Upper lobe of left lung (tissue), 6 donors: ENCODE measurements at regions not wholly inside any gene's neighbourhood (a gene's known extent, or its start where the extent isn't known, plus 50 kb on each side); places are given as distances from the start of the nearest gene placed in this dataset.

Experiments used
- ATAC-seq, 2 donors: fragments of 200-7000 bp; cut with Tn5 transposase; one replicate each; pipeline ENCODE4 v1.9.1; 2022; ENCODE audit warnings: mild to moderate bottlenecking in 2 of 2, moderate library complexity in 2 of 2; ENCODE audit not compliant: low FRiP score in 2 of 2
- DNase-seq, 2 donors: peaks; one replicate each; pipeline ENCODE4 v3.0.0-alpha.2; 2019 to 2020
- H3K27ac ChIP-seq, 4 donors: fragments of 200-600 bp; sonication (generic); one replicate each; pipeline ENCODE4 v1.5.1; 2016 to 2019
- H3K27me3 ChIP-seq, 4 donors: fragments of 200-600 bp; sonication (generic); one replicate each; pipeline ENCODE4 v1.5.1; 2017 to 2019
- H3K36me3 ChIP-seq, 4 donors: fragments of 200-600 bp; sonication (generic); one replicate each; pipeline ENCODE4 v1.5.1; 2016 to 2019
- H3K4me1 ChIP-seq, 4 donors: fragments of 200-600 bp; sonication (generic); one replicate each; pipeline ENCODE4 v1.5.1; 2018 to 2019
- H3K4me3 ChIP-seq, 4 donors: fragments of 200-600 bp; sonication (generic); one replicate each; pipeline ENCODE4 v1.5.1; 2017 to 2019; ENCODE audit warnings: mild to moderate bottlenecking in 2 of 4, moderate library complexity in 1 of 4
- H3K9me3 ChIP-seq, 4 donors: fragments of 200-600 bp; sonication (generic); one replicate each; pipeline ENCODE4 v1.5.1; 2018 to 2019
- CTCF ChIP-seq, 6 experiments: fragments of 450-650 bp in 4 of 6; fragments of 200-600 bp in 2 of 6; sonication (generic) in 2 of 6; IDR thresholded peaks; one replicate each; pipeline ENCODE4 v1.5.1; 2016 to 2019; ENCODE audit warnings: antibody characterized with exemption in 6 of 6
- EP300 ChIP-seq, 4 donors: sonication (generic); formaldehyde crosslinking; IDR thresholded peaks; one replicate each; pipeline ENCODE4 v1.5.1; 2017; ENCODE audit warnings: antibody characterized with exemption in 4 of 4, control low read depth in 2 of 4
- POLR2A ChIP-seq, 4 donors: fragments of 450-650 bp; IDR thresholded peaks; one replicate each; pipeline ENCODE4 v1.5.1; 2016 to 2017; ENCODE audit warnings: antibody characterized with exemption in 4 of 4, mild to moderate bottlenecking in 2 of 4
- POLR2AphosphoS5 ChIP-seq, 2 donors: sonication (generic); formaldehyde crosslinking; IDR thresholded peaks; one replicate each; pipeline ENCODE4 v1.5.1; 2017; ENCODE audit warnings: antibody characterized with exemption in 2 of 2
- WGBS, 2 donors: methylation state at CpG; one replicate each; pipeline ENCODE4 v1.1.5; 2017 to 2018; 5-methylcytosine and 5-hydroxymethylcytosine counted together
- donor health status: DM: no; HTN: no; CAD: no; lungs with moderate emphysema.
- donor health status: DM: no; HTN: yes; CAD: no; lungs with severe emphysema.

DNA sequence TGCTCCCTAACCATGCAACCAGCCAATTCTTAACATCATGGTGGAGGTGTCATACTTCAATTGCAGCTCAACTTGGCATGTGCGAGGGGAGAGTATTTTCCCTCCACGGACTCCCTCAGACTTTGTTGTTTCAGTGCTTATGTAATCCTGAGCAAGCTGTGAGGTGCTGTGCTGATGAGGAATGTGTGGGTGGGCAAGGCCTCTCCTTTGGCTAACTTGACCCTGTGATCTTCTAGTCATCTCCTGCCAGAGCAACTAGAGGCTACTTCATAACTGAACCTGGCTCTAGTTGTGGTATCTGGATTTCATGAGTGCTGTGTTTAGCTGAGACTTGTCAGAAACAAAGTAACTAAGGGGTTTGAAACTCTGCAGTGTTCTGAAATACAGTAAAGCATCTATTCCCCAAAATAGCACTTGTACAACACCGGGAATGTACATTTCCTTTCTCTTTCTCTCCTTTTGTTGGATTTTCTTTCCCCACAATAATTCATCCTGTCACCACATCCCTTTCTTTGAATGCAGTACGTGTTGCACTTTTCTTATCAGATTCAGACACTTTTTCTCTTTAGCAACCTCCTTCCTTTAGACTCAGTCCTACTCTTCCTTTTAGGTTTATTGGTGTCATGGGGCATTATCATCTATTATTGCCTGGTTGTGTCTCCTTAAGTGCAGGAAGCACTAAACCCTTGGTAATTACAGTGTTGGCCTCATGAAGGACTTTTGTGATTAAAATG, 415.2 kb upstream of the NR3C2 start:
- H3K9me3 ChIP-seq: no peaks in the 10 kb centered on the region
- peak in 1 of 2 donors; percentile 48 for ATAC-seq
- TF ChIP-seq EP300 (IDR thresholded peaks at IDR 0.05): no peak
- no peak overlapping the region for H3K4me3 ChIP-seq
- H3K27me3 ChIP-seq: no peaks in the 10 kb centered on the region
- H3K27ac ChIP-seq: no peak overlapping the region
- H3K36me3 ChIP-seq: no peaks in the 10 kb centered on the region
- no peaks in the 10 kb centered on the region for H3K4me1 ChIP-seq
- 26 to 56% methylated on average over 4 of the region's 4 CpGs for WGBS, 2 donors
- DNase-seq: no peak

DNA sequence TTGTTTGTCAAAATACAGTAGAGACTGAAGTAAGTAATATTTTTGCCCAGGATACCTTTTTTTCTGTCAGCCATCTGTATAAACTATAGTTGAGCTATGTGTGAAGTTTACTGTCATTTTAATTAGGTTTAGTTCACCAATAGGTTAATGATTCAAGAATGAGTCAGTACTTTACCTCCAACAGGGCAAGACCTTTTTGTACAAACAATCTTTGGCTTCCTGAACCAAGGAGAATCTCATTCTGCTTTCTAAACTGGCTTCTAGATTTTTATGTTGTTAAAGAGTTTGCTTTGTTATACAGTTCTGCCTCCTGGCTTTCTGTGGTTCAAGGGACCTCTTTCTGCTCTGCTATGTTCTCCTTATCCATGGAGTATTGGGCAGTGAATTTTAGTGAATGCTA, 412.0 kb upstream of the NR3C2 start:
- no peak for DNase-seq
- no peak for ATAC-seq
- H3K27me3 ChIP-seq: no peaks in the 10 kb centered on the region
- H3K27ac ChIP-seq: no peak overlapping the region
- no peaks in the 10 kb centered on the region for H3K4me1 ChIP-seq
- no peaks in the 10 kb centered on the region for H3K36me3 ChIP-seq
- no peak overlapping the region for H3K4me3 ChIP-seq
- TF ChIP-seq POLR2A (IDR thresholded peaks at IDR 0.05): no peak
- no peak for TF ChIP-seq POLR2AphosphoS5 (IDR thresholded peaks at IDR 0.05)
- TF ChIP-seq CTCF (IDR thresholded peaks at IDR 0.05): no peak
- no peak for TF ChIP-seq EP300 (IDR thresholded peaks at IDR 0.05)
- H3K9me3 ChIP-seq: no peaks in the 10 kb centered on the region

- TF ChIP-seq CTCF (IDR thresholded peaks at IDR 0.05): no peak
- no peak for TF ChIP-seq EP300 (IDR thresholded peaks at IDR 0.05)
- no peak for TF ChIP-seq POLR2AphosphoS5 (IDR thresholded peaks at IDR 0.05)
- no peak for TF ChIP-seq POLR2A (IDR thresholded peaks at IDR 0.05)
- H3K36me3 ChIP-seq: no peaks in the 10 kb centered on the region
- ATAC-seq (no peak), DNase-seq (no peak)
- H3K27me3 ChIP-seq: no peaks in the 10 kb centered on the region
- H3K4me1 ChIP-seq: no peaks in the 10 kb centered on the region
- no peak overlapping the region for H3K27ac ChIP-seq
- 40 to 42% methylated on average over 3 of the region's 3 CpGs for WGBS, 2 donors
- no peak overlapping the region for H3K4me3 ChIP-seq
- no peaks in the 10 kb centered on the region for H3K9me3 ChIP-seq
These were observed 410.0 kb upstream of the NR3C2 start for GRCh38 chr4:148852092-148852699.

- no peaks in the 10 kb centered on the region for H3K9me3 ChIP-seq
- DNase-seq: no peak
- no peaks in the 10 kb centered on the region for H3K4me1 ChIP-seq
- no peaks in the 10 kb centered on the region for H3K36me3 ChIP-seq
- H3K27ac ChIP-seq: peak overlapping the region in 1 of 4 donors; percentile 31
- peak; percentile 36 to 75 for ATAC-seq
- H3K27me3 ChIP-seq: no peaks in the 10 kb centered on the region
- TF ChIP-seq POLR2AphosphoS5 (IDR thresholded peaks at IDR 0.05): no peak
- no peak for TF ChIP-seq CTCF (IDR thresholded peaks at IDR 0.05)
- no peak for TF ChIP-seq POLR2A (IDR thresholded peaks at IDR 0.05)
- peak in 2 of 4 donors; percentile 35 to 53 for TF ChIP-seq EP300 (IDR thresholded peaks at IDR 0.05)
- H3K4me3 ChIP-seq: no peak overlapping the region
- 43 to 48% methylated on average over 2 of the region's 2 CpGs for WGBS, 2 donors
These were observed 408.2 kb upstream of the NR3C2 start for GRCh38 chr4:148850257-148850995.

DNA sequence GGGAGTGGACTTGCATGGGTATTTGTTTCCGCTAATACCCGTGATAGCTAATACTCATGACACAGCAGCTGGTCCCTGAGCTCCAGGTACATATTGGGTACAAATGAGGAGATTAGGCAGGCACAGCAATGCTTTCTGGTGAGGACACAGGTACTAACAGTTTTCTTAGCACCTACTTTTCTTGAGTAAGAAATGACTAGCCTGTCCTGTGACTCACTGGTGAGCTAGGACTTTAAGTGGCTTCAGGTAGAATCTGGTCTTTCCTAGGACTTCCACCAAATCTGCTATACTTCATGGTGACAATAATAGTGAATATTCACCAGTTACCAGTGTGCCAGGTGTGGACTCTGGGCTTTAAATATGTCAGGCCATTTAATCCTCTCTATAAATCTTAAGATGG, 407.4 kb upstream of the NR3C2 start:
- ATAC-seq: no peak
- H3K9me3 ChIP-seq: no peaks in the 10 kb centered on the region
- no peaks in the 10 kb centered on the region for H3K4me1 ChIP-seq
- H3K36me3 ChIP-seq: no peaks in the 10 kb centered on the region
- no peak overlapping the region for H3K4me3 ChIP-seq
- H3K27me3 ChIP-seq: no peaks in the 10 kb centered on the region
- no peak overlapping the region for H3K27ac ChIP-seq
- WGBS, 2 donors: 92 to 100% methylated on average over 2 of the region's 2 CpGs
- no peak for TF ChIP-seq POLR2A (IDR thresholded peaks at IDR 0.05)
- TF ChIP-seq POLR2AphosphoS5 (IDR thresholded peaks at IDR 0.05): no peak
- no peak for TF ChIP-seq EP300 (IDR thresholded peaks at IDR 0.05)
- no peak for TF ChIP-seq CTCF (IDR thresholded peaks at IDR 0.05)
- no peak for DNase-seq
